Myocyte (in vitro differentiated cells): ENCODE measurements at regions not wholly inside any gene's neighbourhood (a gene's known extent, or its start where the extent isn't known, plus 50 kb on each side); places are given as distances from the start of the nearest gene placed in this dataset.
"Not testable (repeated sequence)": the region's sequence is repeated elsewhere in the genome, so short reads cannot be mapped to it uniquely, and the experiment has no call there.

ENCODE experiments used
- DNase-seq: peaks from one replicate; pipeline ENCODE4 v3.0.0-alpha.2; 2012; ENCODE audit warnings: low read depth

DNA sequence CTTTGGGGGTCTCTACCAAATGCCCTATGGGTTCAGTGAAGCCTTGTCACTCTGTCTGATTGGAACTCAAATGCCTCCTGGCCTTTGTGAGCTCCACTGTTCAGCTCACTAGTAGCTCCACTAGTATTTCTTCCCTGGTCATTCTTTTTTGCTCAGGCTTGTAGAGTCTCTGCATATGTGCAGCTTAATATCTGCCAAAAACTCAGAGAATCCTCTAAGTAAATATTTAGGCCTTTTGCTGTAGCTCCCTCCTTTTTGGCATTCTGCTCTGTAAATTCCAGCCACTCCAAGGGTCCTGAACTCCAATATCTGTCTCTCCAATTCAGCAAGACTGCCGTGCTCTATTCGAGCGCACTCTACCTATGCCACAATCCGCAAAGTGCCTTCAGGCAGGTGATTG, 146.5 kb downstream of the MAIP1 start:
- no peak for DNase-seq

DNA sequence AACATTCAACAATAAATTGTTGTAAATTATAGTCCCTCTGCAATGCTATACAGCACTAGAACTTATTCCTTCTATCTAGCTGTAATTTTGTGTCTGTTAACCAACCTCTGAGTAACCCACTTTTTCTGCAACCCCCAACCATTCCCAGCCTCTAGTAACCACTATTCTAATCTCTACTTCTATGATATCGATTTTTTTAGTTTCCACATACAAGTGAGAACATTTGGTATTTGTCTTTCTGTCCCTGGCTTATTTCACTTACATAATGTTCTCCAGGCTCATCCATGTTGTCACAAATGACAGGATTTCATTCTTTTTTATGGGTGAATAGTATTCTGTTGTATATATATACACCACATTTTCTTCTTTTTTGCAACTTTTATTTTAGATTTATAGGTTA, 147.6 kb downstream of the MAIP1 start:
- DNase-seq: no peak

DNA sequence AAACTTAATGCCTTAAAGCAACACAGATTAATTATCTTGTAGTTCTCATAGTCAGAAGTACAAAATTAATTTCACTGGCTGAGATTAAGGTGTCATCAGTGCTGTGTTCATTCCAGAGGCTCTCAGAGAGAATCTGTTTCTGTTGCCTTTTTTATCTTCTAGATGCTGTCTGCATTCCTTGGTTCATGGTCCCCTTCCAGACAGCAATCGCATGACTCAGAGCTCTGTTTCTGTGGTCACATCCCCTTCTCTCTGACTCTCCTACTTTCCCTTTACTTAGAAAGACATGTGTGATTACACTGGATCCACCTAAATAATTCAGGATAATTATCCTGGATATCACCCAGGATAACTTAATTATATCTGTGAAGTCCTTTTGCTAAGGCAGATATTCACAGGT, 148.6 kb downstream of the MAIP1 start:
- DNase-seq: peak; percentile 70

DNA sequence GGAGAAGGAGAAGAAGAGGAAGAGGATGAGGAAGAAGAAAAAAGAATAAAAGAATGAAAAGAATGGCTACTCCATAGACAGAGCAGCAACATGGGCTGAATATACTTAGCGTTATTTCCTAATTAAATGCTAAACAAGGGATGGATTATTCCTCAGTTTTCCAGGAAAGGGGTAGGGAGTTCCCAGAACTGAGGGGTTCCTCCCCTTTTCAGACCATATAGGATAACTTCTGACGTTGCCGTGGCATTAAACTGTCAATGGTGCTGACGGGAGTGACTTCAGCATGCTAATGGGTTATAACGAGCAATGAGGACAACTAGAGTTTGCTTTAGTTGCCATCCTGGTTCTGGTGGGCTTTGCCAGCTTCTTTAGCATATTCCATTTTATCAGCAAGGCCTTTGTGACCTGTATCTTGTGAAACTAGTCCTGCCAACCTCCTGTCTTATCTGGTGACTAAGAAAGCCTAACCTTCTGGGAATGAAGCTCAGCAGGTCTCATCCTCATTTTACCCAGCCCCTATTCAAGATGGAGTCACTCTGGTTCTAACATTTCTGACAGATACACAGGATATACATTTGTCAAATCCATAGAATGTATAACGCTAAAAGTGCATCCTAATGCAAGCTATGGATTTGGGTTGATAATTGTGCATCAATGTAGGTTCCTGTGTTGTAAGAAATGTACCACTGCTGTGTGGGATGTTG, 152.3 kb downstream of the MAIP1 start:
- no peak for DNase-seq

DNA sequence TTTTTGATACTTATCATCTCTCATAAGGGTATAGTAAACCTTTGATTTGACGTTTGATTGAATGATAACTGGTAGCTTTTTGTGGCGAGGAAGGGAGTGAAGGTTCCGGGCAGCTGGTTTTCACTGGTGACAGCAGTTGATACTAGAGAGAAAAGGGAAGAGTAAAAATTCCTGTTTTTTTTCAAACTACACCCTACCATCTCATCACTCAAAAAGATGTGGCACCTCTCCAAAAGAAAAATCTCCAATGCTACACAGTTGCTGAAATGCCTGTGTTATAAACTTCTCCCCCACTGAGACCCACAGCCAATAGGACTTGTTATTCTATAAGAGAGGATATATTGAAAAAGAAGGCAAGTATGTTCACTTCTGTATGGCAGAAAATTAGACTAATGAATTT, 154.0 kb downstream of the MAIP1 start:
- peak; percentile 55 for DNase-seq

DNA sequence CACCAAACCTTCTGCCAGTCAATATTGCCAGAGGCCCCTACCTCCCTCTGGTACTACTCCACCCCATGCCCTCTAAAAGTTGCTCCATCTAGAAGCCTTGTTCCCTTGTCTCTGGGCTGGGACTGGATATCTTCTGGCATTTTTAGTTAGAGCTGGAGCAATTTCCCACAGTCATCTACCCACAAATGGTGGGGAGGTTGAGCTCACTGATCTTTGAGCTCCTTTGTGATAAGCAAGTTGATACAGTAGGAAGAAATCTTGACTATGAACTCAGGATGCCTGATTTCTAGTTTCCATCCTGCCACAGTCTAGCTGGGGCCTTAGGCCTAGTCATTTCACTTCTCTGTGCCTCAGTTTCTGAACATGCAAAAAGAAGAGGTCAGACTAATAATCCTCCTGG, 155.0 kb downstream of the MAIP1 start:
- DNase-seq: no peak

DNA sequence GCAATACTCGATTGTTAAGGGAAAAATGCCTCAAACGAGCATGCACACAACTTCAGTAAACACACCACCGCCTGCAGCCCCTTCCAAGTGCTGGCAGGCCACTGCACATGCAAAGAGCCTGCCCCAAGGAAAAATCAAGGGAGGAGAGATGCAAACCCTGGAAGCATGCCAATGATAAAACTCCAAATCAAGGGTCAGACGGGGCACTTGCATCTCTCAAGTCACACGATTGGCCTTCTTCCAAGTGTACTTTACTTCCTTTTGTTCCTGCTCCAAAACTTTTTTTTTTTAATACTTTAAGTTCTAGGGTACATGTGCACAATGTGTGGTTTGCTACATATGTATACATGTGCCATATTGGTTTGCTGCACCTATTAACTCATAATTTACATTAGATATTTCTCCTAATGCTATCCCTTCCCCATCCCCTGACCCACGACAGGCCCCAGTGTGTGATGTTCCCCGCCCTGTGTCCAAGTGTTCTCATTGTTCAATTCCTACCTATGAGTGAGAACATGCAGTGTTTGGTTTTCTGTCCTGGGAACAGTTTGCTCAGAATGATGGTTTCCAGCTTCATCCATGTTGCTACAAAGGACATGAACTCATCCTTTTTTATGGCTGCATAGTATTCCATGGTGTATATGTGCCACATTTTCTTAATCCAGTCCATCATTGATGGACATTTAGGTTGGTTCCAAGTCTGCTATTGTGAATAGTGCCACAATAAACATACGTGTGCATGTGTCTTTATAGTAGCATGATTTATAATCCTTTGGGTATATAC, 157.8 kb downstream of the MAIP1 start:
- not testable (repeated sequence) for DNase-seq

DNA sequence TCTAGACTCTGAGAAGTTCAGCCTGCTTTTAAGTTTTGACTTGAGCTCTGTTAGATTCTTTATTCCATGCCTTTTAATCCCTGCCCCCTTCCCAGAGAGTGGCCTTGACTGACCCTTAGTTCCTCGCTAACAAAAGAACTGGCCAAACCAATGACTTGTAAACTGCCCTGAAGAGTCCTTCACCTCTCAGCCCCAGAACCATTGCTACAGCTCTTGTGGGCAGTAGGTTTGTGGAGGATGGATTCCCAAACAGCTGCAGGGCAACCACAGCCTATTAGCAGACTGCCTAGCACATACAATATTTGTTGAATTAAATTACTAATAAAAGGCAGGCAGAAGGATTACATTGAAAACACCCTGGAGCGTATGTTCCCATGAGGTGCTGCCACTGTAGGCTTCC, 163.9 kb downstream of the MAIP1 start:
- peak; percentile 85 for DNase-seq

DNA sequence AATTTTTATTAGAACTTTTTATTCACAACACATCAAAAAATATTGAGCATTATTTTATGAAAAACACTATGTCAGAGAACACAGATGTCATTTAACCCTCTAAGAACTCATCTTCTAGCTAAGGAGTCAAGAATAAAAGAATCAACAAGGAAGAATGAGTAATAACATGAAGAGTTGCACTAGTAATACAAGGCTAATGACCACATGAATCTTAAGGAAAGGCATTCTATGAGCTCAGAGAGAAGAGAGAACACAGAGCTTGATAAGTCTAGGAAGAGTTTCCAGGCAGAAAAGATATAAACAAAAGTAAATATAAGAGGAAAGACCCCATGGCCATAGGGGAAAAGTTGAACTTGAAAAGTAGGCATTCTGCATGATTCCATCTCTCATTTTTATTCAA, 166.5 kb downstream of the MAIP1 start:
- DNase-seq: no peak

DNA sequence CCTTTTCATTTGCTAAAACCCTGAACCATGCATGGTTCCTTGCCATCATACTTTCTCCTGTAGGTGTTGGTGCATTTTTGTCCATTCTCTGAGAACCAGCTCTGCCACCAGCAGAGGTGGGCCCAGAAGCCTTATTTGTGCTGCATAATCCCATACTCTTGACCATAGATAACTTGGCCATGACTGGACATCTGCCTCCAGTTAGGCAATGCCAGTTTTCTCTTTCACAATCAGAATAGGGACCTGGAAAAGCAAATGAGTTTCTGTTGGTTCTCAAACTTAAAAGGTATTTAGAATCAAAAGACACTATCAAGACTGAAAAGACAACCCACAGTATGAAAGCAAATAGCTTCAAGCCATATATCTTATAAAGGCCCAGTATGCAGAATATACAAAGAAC, 167.3 kb downstream of the MAIP1 start:
- no peak for DNase-seq

DNA sequence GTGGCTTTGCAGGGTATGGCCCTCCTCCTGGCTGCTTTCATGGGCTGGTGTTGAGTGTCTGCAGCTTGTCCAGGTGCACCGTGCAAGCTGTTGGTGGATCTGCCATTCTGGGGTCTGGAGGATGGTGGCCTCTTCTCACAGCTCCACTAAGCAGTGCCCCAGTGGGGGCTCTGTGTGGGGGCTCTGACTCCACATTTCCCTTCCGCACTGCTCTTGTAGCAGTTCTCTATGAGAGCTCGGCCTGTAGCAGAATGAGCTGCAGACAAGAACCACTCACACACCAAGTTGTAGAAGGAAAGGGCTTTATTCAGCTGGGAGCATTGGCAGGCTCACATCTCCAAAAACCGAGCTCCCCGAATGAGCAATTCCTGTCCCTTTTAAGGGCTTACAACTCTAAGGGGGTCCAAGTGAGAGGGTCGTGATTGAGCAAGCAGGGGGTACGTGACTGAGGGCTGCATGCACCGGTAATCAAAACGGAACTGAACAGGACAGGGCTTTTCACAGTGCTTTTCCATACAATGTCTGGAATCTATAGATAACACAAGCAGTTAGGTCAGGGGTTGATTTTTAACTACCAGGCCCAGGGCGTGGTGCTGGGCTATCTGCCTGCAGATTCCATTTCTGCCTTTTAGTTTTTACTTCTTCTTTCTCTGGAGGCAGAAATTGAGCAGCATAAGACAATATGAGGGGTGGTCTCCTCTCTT, 169.4 kb downstream of the MAIP1 start:
- not testable (repeated sequence) for DNase-seq

DNA sequence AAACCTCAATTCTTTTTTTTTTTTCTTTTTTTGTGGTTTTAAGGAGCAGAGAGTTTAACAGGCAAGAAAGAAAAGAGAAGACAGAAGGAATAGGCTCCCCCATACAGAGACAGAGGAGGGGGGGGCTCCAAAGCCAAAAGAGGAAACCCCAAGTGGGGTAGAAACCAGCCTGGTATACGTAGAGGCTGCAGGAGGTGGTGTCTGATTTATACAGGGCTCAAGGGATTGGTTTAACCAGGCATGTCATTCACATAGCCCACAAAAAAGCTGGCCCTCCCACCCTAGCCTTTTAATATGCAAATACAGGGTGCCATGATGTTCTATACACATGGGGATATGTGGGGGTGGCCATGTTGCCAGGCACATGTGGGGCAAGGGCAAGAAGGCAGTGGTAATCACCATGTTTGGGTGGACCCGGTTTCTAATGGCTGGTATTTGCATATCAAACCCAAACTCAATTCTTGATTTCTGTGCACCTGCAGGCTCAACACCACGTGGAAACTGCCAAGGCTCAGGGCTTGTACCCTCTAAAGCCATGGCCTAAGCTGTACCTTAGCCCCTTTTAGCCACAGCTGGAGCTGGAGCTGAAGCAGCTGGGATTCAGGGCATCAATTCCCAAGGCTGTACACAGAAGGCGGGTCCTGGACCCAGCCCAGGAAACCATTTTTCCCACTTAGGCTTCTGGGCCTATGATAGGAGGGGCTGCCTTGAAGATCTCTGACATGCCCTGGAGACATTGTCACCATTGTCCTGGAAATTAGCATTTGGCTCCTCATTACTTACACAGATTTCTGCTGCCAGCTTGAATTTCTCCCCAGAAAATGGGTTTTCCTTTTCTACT, 170.3 kb downstream of the MAIP1 start:
- DNase-seq: no peak

DNA sequence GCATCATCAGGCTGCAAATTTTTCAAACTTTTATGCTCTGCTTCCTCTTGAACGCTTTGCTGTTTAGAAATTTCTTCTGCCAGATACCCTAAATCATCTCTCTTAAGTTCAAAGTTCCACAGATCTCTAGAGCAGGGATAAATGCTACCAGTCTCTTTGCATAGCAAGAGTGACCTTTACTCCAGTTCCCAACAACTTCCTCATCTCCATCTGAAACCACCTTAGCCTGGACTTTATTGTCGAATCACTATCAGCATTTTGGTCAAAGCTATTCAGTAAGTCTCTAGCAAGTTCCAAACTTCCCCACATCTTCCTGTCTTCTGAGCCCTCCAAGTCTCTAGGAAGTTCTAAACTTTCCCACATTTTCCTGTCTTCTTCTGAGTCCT, 170.9 kb downstream of the MAIP1 start:
- not testable (repeated sequence) for DNase-seq

DNA sequence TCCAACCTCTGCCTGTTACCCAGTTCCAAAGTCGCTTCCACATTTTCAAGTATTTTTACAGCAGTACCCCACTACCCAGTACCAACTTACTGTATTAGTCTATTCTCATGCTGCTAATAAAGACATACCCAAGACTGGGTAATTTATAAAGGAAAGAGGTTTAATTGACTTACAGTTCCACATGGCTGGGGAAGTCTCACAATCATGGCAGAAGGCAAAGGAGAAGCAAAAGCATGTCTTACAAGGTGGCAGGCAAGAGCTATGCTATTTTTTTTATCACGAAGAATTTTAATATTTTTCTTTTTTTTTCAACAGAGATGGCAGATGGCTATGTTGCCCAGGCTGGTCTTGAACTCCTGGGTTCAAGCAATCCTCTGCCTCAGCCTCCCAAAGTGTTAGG, 171.3 kb downstream of the MAIP1 start:
- DNase-seq: not testable (repeated sequence)

DNA sequence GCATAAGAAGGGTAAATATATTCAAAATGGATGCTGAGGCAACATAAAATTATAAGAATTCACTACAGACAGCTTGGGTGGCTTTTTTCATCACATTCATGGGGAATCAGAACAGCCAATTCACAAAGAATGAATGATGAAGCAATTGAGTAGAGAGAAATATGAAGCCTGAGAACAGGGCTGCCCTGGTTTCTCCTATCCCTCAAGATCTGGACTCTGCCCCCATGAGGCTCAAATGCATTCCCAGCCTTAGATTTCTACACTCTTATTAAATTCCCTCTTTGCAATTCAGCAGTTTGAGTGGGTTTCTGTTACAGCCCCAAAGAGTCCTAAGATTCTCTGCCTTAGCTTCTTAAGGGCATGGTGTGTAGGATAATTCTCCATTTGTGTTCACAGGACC, 172.5 kb downstream of the MAIP1 start:
- DNase-seq: peak; percentile 45

DNA sequence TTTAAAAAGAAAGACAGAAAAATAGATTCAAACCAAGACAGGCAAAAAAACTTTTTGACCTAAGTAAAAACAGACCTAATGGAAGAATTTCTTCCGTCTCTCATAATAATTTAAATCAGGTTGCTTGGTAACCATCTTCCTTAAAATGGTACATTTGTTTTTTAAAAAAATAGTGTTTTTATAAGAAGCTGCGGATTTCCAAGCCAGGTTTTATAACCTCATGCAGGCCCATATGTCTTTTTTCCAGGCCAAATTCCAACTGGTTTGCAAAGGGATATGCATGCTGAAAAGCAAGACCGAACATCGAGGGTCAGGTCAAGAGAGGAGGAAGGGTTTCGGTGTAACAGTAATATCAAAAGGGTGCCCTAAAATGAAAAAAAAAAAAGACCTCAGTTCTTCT, 172.9 kb downstream of the MAIP1 start:
- no peak for DNase-seq

DNA sequence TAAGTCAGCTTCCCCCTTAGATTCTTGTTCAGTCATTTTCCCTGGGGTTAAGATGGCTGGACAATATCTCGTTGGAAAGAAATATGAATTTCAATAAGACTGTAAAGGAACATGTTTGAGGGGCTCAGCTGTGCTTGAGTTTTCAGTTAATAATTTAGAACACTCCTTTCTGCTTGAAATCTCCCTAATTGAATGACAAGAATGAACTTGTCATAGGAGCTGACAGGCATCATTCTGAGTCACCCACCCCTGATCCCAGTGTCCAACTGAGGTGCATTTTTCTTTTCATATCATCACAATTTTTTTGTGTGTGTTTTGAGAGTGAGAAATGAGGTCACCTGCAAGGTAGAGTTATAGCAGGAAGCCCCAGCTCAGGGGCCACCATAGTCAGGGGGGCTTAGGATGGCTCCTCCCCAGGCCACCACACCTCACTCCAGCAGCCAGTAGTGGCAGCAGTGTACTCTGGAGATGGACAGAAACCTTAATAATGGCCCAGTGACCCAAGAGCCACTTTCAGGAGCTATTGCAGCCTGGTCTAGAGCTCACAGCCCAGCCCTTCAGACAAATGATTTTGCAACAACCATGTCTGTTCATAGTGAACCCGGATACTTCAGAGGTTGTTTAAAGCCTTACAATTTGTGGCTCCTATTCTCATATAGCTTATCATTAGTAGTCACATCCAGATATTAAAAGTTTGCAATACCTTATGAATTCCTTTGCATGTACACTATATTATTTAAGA, 174.5 kb downstream of the MAIP1 start:
- DNase-seq: no peak

DNA sequence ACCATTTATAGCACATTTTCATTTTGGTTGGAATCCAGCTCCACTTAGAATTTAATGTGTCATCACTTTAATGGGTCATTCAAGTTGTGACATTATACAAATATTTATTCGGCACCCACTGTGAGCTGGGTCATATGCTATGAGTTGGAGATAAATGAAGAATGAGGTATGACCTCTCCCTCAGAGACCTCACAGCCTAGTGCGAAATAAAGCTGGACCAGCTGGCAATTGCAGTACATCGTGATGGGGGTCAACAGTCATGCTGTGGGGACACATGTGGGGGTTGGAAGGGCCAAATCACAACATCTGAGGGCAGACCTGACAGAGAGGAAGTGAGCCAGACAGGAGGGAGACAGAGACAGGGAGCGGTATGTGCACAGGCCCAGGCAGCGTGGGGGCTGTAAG, 175.4 kb downstream of the MAIP1 start:
- DNase-seq: no peak

DNA sequence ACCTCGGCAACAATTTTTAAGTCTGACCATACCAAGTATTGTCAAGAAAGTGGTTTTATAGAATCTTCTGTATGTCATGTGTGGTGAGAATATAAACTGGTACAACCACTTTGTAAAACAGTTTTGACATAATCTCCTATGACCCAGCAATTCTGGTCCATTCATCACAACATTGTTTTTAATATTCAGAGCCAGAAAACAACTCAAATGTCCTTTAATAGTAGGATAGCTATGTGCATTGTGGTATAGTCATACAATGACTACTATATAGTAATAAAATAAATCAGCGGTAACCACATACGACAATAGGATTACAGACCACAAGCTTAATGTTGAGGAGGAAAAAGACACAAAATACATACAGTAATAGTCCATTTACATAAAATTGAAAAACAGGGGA, 175.2 kb upstream of the SPATS2L start:
- no peak for DNase-seq

DNA sequence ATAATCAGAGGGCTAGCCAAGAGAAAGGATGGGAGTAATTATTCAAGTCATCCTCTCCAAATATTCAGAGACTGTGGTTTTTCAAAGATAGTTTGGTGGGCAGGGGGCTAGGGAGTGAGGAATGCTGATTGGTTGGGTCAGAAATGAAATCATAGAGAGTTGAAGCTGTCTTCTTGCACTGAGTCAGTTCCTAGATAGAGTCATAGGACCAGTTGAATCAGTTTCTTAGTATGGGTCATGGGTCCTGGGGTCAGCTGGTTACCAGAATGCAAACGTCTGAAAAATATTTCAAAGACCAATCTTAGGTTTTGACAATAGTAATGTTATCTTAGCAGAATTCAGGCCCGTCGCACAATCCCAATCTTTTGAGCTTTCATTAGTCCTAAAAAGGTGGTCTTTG, 171.4 kb upstream of the SPATS2L start:
- no peak for DNase-seq

DNA sequence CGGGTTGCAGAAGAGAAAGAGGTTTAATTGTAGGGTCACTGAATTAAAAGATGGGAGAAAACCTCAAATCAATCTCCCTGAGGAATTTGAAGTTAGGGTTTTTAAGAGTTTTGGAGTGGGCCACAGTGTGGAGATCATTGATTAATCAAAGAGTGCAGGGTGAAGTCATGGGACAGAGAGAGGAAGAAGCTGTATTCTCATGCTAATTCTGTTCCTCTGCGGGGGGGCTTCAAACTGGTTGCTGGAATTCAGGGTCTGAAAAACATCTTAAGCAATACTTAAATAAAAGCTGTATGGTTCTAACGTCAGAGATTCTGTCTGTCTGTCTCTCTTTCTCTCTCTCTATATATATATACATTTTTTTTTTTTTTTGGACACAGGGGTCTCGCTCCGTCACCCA, 169.8 kb upstream of the SPATS2L start:
- no peak for DNase-seq
